ENCODE measurements at regions not wholly inside any gene's neighbourhood (a gene's known extent, or its start where the extent isn't known, plus 50 kb on each side); places are given as distances from the start of the nearest gene placed in this dataset.
"Not testable (repeated sequence)": the region's sequence is repeated elsewhere in the genome, so short reads cannot be mapped to it uniquely, and the experiment has no call there.

DNA sequence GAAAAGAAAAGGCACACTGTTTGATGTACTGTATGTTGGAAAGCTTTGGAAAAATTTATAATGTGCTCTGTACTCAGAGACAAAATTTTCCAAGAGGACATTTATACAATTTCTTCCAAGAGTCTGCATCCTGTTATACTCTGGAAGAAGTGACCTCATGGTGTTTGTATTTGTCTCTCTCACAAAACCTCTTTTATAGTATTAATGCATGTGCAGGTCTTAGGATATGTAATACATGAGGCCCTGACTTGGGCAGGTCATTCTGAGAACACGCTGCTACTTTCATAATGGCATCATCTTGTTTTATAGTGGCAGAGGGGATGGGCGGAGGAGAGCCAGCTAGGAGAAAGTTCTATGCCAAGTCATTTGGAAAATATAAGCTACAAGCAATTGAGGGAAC lies 72.0 kb upstream of the P3H2 start:
- no peak for DNase-seq

DNA sequence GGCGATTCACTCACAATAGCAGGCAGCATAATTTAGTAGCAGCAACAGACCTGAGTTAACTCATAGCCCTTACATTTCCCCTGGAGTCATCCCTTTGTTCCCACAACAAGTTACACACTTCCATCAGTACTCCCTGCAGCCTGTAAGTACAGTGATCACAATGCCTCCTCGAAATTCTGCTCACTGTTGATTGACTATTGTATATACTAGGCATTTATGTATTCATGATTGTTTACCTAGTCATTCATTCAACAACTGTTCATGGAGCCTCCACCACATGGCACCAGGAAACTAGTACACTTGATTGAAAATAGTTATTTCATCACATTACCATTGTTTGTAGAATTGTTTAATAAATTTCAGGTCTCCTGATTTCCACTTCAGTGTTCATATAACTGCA lies 71.4 kb upstream of the P3H2 start:
- DNase-seq, result no peak

DNA sequence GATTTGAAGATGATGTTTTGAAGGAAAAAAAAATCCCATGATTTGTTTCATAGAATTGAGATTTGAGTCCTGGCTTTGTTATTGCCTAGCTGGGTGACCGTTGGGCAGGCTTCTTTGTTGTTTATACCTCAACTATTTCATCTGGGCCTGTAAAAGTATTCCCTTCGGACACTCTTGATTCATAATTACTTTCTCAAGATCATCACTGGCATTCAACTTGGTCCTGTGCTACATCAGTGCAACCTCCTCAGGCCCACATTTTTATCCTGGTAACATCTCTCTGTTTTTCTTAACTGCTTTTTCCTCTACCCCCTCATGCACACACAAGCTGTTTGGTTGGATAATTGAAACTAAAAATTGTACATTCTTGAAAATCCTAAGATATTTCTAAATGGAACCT lies 67.5 kb upstream of the P3H2 start:
- DNase-seq, result no peak

DNA sequence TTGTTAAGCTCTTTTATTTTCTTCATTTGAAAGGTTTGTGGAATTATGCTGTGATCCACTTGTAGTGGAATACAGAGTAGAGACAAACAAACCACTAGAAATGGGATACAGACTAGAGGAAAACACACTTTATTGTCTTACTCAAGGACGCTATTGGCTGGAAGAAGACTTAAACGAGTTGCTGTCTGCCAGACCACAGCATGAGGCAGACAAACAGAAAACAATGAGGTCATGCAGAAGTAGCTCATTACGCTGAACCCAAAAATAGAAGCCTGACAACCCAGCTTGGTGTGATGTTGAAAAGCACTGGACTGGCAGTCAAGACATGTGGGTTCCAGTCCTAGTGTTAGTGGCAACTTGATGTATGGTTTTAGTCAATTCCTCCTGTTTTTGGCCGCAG lies 62.4 kb upstream of the P3H2 start:
- DNase-seq, result peak in 7 of 51 donors; percentile 3 to 15 (median 8)

DNA sequence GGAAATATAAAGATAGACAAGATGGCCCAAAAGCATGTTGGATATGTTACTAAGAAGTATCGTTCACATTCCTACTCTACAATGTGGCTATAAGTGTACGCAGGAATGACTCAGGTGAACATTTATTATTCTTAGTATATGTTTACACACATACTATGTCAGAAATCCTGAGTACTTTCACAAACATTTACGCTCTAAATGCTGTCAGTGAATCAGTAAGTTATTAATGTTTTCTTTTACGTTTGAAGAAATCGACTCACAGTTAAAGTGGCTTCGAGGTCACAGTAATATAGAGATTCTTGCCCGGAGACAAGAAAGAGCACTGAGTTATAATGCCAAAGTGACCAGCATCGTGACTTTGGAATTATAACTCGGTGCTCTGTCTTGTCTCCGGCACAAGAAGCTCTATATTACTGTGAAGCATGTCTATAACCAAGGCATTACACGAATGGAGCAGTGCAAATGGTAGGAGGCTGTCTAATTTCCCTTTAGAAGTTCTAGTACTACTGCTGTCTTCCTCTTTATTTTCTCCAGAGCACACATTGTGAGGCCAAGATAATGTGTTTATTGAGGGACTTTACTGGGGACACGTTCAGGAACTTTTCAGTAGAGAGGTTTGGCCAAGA lies 61.8 kb upstream of the P3H2 start:
- no peak for DNase-seq

DNA sequence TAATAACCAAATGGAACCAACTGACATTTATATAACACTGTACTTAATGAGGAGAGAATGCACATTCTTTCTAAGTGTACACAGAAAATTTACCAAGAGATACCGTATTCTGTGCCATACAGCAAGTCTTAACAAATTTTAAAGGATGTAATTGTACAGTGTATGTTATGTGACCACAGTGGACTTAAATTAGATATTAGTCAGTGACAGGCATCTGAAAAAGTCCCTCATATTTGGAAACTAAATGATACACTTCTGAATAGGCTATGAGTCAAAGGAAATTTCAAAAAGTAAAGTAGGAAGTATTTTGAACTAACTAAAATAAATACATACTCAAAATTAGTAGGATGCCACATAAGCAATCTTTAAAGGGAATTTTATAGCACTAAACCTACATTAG lies 59.6 kb upstream of the P3H2 start:
- DNase-seq, result no peak

DNA sequence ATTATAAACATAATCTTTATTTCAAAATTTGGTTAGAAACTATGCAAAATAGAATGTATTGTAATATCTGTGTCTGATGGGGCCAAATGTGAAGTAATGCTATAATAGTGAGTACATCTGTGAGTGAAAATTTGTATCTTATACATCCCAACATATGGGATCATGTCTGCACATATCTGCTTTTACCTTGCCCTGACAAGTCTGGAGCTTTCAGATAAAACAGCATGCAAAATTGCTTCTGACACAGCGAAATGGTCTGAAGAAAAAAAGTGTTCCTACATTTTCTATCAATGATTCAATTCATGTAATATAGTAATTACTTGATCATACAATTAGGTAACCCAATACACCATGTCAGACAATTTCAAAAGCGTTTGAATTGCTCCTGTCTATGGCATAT lies 58.1 kb upstream of the P3H2 start:
- no peak for DNase-seq

DNA sequence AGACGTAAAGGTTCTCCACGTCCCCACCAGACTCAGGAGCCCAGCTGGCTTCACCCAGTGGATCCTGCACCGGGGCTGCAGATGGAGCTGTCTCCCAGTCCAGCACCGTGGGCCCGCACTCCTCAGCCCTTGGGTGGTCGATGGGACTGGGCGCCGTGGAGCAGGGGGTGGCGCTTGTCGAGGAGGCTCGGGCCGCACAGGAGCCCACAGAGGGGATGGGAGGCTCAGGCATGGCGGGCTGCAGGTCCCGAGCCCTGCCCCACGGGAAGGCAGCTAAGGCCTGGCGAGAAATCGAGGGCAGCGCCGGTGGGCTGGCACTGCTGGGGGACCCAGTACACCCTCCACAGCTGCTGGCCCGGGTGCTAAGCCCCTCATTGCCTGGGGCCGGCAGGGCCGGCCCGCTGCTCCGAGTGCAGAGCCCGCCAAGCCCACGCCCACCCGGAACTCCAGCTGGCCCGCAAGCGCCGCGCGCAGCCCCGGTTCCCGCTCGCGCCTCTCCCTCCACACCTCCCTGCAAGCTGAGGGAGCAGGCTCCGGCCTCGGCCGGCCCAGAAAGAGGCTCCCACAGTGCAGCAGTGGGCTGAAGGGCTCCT lies 56.3 kb upstream of the P3H2 start:
- DNase-seq, result not testable (repeated sequence)

DNA sequence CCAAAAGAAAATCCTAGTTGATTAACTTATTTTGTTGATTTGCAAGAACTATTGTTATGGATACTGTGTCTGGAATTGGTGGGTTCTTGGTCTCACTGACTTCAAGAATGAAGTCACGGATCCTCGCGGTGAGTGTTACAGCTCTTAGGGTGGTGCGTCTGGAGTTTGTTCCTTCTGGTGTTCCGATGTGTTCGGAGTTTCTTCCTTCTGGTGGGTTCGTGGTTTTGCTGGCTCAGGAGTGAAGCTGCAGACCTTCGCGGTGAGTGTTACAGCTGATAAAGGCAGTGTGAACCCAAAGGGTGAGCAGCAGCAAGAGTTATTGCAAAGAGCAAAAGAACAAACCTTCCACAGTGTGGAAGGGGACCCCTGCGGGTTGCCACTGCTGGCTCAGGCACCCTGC lies 55.4 kb upstream of the P3H2 start:
- not testable (repeated sequence) for DNase-seq

GRCh38 chr3:190175490-190175889 lies 54.8 kb upstream of the P3H2 start:
- DNase-seq, result no peak

- no peak for DNase-seq
Observed at GRCh38 chr3:190174471-190174870, 53.8 kb upstream of the P3H2 start.

- no peak for DNase-seq
Observed at GRCh38 chr3:190173426-190173825, 52.7 kb upstream of the P3H2 start.

- no peak for DNase-seq
Observed at GRCh38 chr3:190172751-190173150, 52.1 kb upstream of the P3H2 start.
